BJ (cell line): ENCODE measurements at regions not wholly inside any gene's neighbourhood (a gene's known extent, or its start where the extent isn't known, plus 50 kb on each side); places are given as distances from the start of the nearest gene placed in this dataset.

Experiments
- CTCF ChIA-PET: fragments of 350-600 bp; formaldehyde crosslinking; extraction: SDS; loops from one replicate; lab custom pipeline; 2021; ENCODE audit warnings: antibody characterized with exemption, inconsistent platforms; lab: Yijun Ruan, JAX
- POLR2A ChIA-PET: fragments of 300-600 bp; sonication (Branson Sonifier 250); formaldehyde crosslinking; extraction: SDS; loops from one replicate; lab custom pipeline; 2021; ENCODE audit warnings: antibody characterized with exemption; lab: Charles Lee
- DNase-seq: peaks from one replicate; pipeline ENCODE4 v3.0.0-alpha.2; 2011; ENCODE audit warnings: low read depth
- H3K27me3 ChIP-seq: 2 replicates; pipeline ENCODE4 v1.6.0; 2011; ENCODE audit warnings: low read length; ENCODE audit not compliant: control insufficient read depth, insufficient read depth
- H3K36me3 ChIP-seq: 2 replicates; pipeline ENCODE4 v1.5.1; 2011; ENCODE audit warnings: low read length; ENCODE audit not compliant: control insufficient read depth, insufficient read depth
- H3K4me3 ChIP-seq: 2 replicates; pipeline ENCODE4 v1.5.1; 2011; ENCODE audit warnings: low read depth, mild to moderate bottlenecking, control low read depth, low read length
- CTCF ChIP-seq: IDR thresholded peaks from 2 replicates; pipeline ENCODE4 v1.5.1; 2011; ENCODE audit warnings: low read depth, mild to moderate bottlenecking, control low read depth, inconsistent platforms, low read length, moderate library complexity; ENCODE audit not compliant: insufficient read depth

- CTCF ChIA-PET = interaction anchor here (4.1 kb wide), 1 partner anchor 12 kb away, joined by 20 read pairs; no protein-coding TSS in a partner anchor
- POLR2A ChIA-PET = no interaction called here
- no peak for DNase-seq
These were observed 533.0 kb upstream of the SEMA6D start for GRCh38 chr15:47184003-47184907.

GRCh38 chr15:47184908-47185801, 532.1 kb upstream of the SEMA6D start:
- TF ChIP-seq CTCF = no peak
- ChIA-PET POLR2A (no interaction called here), CTCF (interaction anchor here (0.6 to 4.1 kb wide), 2 partner anchors 11 to 385 kb away, joined by 4 to 20 read pairs; no protein-coding TSS in a partner anchor)
- H3K27me3 ChIP-seq = peaks cover 13% of the 10 kb centered on the region
- peak overlapping the region; percentile 28 for H3K4me3 ChIP-seq
- no peak for DNase-seq
- H3K36me3 ChIP-seq = no peaks in the 10 kb centered on the region

More at GRCh38 chr15:47184003-47184907, 533.0 kb upstream of the SEMA6D start:
- H3K27me3 ChIP-seq = peaks cover 13% of the 10 kb centered on the region
- H3K4me3 ChIP-seq = peak overlapping the region; percentile 28
- no peaks in the 10 kb centered on the region for H3K36me3 ChIP-seq
- TF ChIP-seq CTCF = no peak

DNA sequence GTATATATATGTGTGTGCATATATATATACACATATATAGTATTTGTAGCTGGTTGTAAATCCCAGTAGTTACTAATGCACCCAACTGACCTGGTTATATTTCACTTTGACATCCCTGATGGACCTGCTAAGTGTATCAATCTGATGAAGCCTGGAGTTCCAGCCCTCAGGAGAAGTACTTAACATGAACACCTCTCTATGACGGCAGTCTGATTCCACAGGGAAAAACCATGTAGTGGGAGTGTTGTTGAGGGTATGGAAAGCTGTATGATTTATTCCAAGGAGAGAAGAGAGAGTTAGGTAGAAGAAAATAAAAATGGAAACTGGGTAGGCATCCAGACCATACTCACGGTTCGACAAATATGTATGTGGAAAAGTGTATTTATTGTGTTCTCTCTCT, 531.2 kb upstream of the SEMA6D start:
- ChIA-PET CTCF (interaction anchor here (1.1 to 4.1 kb wide), 2 partner anchors 10 to 804 kb away, joined by 4 to 20 read pairs; no protein-coding TSS in a partner anchor), POLR2A (no interaction called here)
- no peaks in the 10 kb centered on the region for H3K36me3 ChIP-seq
- TF ChIP-seq CTCF = no peak
- H3K4me3 ChIP-seq = no peak overlapping the region
- H3K27me3 ChIP-seq = peaks cover 13% of the 10 kb centered on the region
- DNase-seq = no peak

- peaks cover 12% of the 10 kb centered on the region for H3K27me3 ChIP-seq
- no peaks in the 10 kb centered on the region for H3K36me3 ChIP-seq
- POLR2A ChIA-PET = no interaction called here
- TF ChIP-seq CTCF = no peak
- CTCF ChIA-PET = interaction anchor here (2.9 kb wide), 1 partner anchor 799 kb away, joined by 17 read pairs; no protein-coding TSS in a partner anchor
- H3K4me3 ChIP-seq = no peak overlapping the region
- no peak for DNase-seq
These were observed 528.4 kb upstream of the SEMA6D start for GRCh38 chr15:47188758-47189507.
